ENCODE measurements at regions not wholly inside any gene's neighbourhood (a gene's known extent, or its start where the extent isn't known, plus 50 kb on each side); places are given as distances from the start of the nearest gene placed in this dataset.

GRCh38 chr12:89029961-89030360, 322.3 kb downstream of the DUSP6 start:
- H3K36me3 ChIP-seq (ENCODE audit: control insufficient read depth in 2 of 2, extremely low read depth in 1 of 2, insufficient read depth in 2 of 2, low read length in 2 of 2): no peaks in the 10 kb centered on the region
- dilution Hi-C loops (cut with MboI; ENCODE audit: extremely low pct_ligation_motif_present, low sequenced_read_pairs): no loop called here
- no peaks in the 10 kb centered on the region for H3K9me3 ChIP-seq (ENCODE audit: control insufficient read depth, low read depth, low read length)
- FAIRE-seq (no peak), DNase-seq (ENCODE audit: low read depth, low spot score) (no peak)
- H3K4me2 ChIP-seq (ENCODE audit: control insufficient read depth, extremely low read depth, insufficient read depth, low read depth, low read length): no peak overlapping the region
- no peaks in the 10 kb centered on the region for H3K27me3 ChIP-seq (ENCODE audit: control insufficient read depth, extremely low read depth, insufficient read depth, low read length)
- H3K9ac ChIP-seq (ENCODE audit: control insufficient read depth, extremely low read depth, insufficient read depth, low read length): no peak overlapping the region
- no peaks in the 10 kb centered on the region for H3K79me2 ChIP-seq (ENCODE audit: control insufficient read depth, insufficient read depth, low read length)
- no peaks in the 10 kb centered on the region for H3K9me1 ChIP-seq (ENCODE audit: control insufficient read depth, extremely low read depth, insufficient read depth, low read length)
- TF ChIP-seq EZH2 (IDR thresholded peaks at IDR 0.05; ENCODE audit: low read length): no peak
- TF ChIP-seq CTCF (optimal IDR thresholded peaks at IDR 0.05 in 1 of 3, IDR thresholded peaks at IDR 0.05 in 1 of 3, conservative IDR thresholded peaks at IDR 0.05 in 1 of 3; ENCODE audit: extremely low read depth in 1 of 3, insufficient read depth in 2 of 3, low read length in 3 of 3): no peak
- no peaks in the 10 kb centered on the region for H3K4me1 ChIP-seq (ENCODE audit: control insufficient read depth, extremely low read depth, insufficient read depth, low read length)
- H2AFZ ChIP-seq (ENCODE audit: control insufficient read depth, low read length): no peak overlapping the region
- H3K4me3 ChIP-seq (ENCODE audit: control insufficient read depth in 2 of 3, extremely low read depth in 1 of 3, insufficient read depth in 2 of 3, low read depth in 1 of 3, low read length in 3 of 3): no peak overlapping the region
- H4K20me1 ChIP-seq (ENCODE audit: control insufficient read depth, extremely low read depth, insufficient read depth, low read length): no peaks in the 10 kb centered on the region
- H3K27ac ChIP-seq (ENCODE audit: control insufficient read depth, insufficient read depth, low read length): no peak overlapping the region

GRCh38 chr12:89024580-89024979, 327.7 kb downstream of the DUSP6 start:
- H3K27ac ChIP-seq (ENCODE audit: control insufficient read depth, insufficient read depth, low read length): no peak overlapping the region

More at GRCh38 chr12:89024580-89024979, 327.7 kb downstream of the DUSP6 start:
- dilution Hi-C loops (cut with MboI; ENCODE audit: extremely low pct_ligation_motif_present, low sequenced_read_pairs): no loop called here
- no peak for FAIRE-seq
- TF ChIP-seq EZH2 (IDR thresholded peaks at IDR 0.05; ENCODE audit: low read length) (no peak), CTCF (optimal IDR thresholded peaks at IDR 0.05 in 1 of 3, IDR thresholded peaks at IDR 0.05 in 1 of 3, conservative IDR thresholded peaks at IDR 0.05 in 1 of 3; ENCODE audit: extremely low read depth in 1 of 3, insufficient read depth in 2 of 3, low read length in 3 of 3) (no peak)
- Histone ChIP-seq H3K4me3 (ENCODE audit: control insufficient read depth in 2 of 3, extremely low read depth in 1 of 3, insufficient read depth in 2 of 3, low read depth in 1 of 3, low read length in 3 of 3) (no peak overlapping the region), H3K9me3 (ENCODE audit: control insufficient read depth, low read depth, low read length) (no peaks in the 10 kb centered on the region), H3K4me1 (ENCODE audit: control insufficient read depth, extremely low read depth, insufficient read depth, low read length) (peaks cover 4% of the 10 kb centered on the region), H3K27me3 (ENCODE audit: control insufficient read depth, extremely low read depth, insufficient read depth, low read length) (no peaks in the 10 kb centered on the region), H3K36me3 (ENCODE audit: control insufficient read depth in 2 of 2, extremely low read depth in 1 of 2, insufficient read depth in 2 of 2, low read length in 2 of 2) (no peaks in the 10 kb centered on the region), H3K4me2 (ENCODE audit: control insufficient read depth, extremely low read depth, insufficient read depth, low read depth, low read length) (no peak overlapping the region), H2AFZ (ENCODE audit: control insufficient read depth, low read length) (no peak overlapping the region), H4K20me1 (ENCODE audit: control insufficient read depth, extremely low read depth, insufficient read depth, low read length) (no peaks in the 10 kb centered on the region), H3K9ac (ENCODE audit: control insufficient read depth, extremely low read depth, insufficient read depth, low read length) (no peak overlapping the region), H3K9me1 (ENCODE audit: control insufficient read depth, extremely low read depth, insufficient read depth, low read length) (no peaks in the 10 kb centered on the region), H3K79me2 (ENCODE audit: control insufficient read depth, insufficient read depth, low read length) (no peaks in the 10 kb centered on the region)
- no peak for DNase-seq (ENCODE audit: low read depth, low spot score)
